ENCODE measurements at regions not wholly inside any gene's neighbourhood (a gene's known extent, or its start where the extent isn't known, plus 50 kb on each side); places are given as distances from the start of the nearest gene placed in this dataset.

- TF ChIP-seq POLR2A (IDR thresholded peaks at IDR 0.05): no peak
- TF ChIP-seq CTCF (IDR thresholded peaks at IDR 0.05): no peak
- TF ChIP-seq POLR2AphosphoS5 (IDR thresholded peaks at IDR 0.05): no peak
Measured at GRCh38 chr2:126494593-126494992, 161.4 kb upstream of the GYPC start.
